Lower lobe of right lung (tissue), 2 donors: ENCODE measurements at regions not wholly inside any gene's neighbourhood (a gene's known extent, or its start where the extent isn't known, plus 50 kb on each side); places are given as distances from the start of the nearest gene placed in this dataset.
"Not testable (repeated sequence)": the region's sequence is repeated elsewhere in the genome, so short reads cannot be mapped to it uniquely, and the experiment has no call there.

ENCODE experiments used
- ATAC-seq, 2 donors: fragments of 200-7000 bp; cut with Tn5 transposase; one replicate each; pipeline ENCODE4 v1.9.1; 2020 to 2022; ENCODE audit warnings: mild to moderate bottlenecking in 2 of 2, moderate library complexity in 2 of 2
- DNase-seq: peaks from one replicate; pipeline ENCODE4 v3.0.0-alpha.2; 2020
- H3K27ac ChIP-seq: fragments of 200-600 bp; one replicate; pipeline ENCODE4 v1.8.0; 2022
- H3K27me3 ChIP-seq: fragments of 200-600 bp; one replicate; pipeline ENCODE4 v1.8.0; 2022; ENCODE audit warnings: low read depth
- H3K36me3 ChIP-seq: fragments of 200-600 bp; one replicate; pipeline ENCODE4 v1.8.0; 2022; ENCODE audit warnings: mild to moderate bottlenecking
- H3K4me1 ChIP-seq: fragments of 200-600 bp; one replicate; pipeline ENCODE4 v1.8.0; 2022
- H3K4me3 ChIP-seq: fragments of 200-600 bp; one replicate; pipeline ENCODE4 v1.8.0; 2022; ENCODE audit warnings: mild to moderate bottlenecking
- H3K9me3 ChIP-seq: fragments of 200-600 bp; one replicate; pipeline ENCODE4 v1.8.0; 2022
- CTCF ChIP-seq: fragments of 200-600 bp; IDR thresholded peaks from one replicate; pipeline ENCODE4 v1.8.0; 2022; ENCODE audit warnings: antibody characterized with exemption, mild to moderate bottlenecking
- intact Hi-C: fragments of 100-400 bp; cut with DNase I; formaldehyde crosslinking; loops from one replicate; pipeline ENCODE4 v1.11.0; 2022
- donor health status: DM: no; HTN: yes; CAD: no; lungs with severe emphysema.

- H3K27ac ChIP-seq, result no peak overlapping the region
- no peak for ATAC-seq
Observed at GRCh38 chr11:35046681-35047080, 92.3 kb upstream of the CD44 start.

GRCh38 chr11:35047179-35047578, 91.8 kb upstream of the CD44 start:
- ATAC-seq (no peak), DNase-seq (no peak)
- Histone ChIP-seq H3K27me3 (no peaks in the 10 kb centered on the region), H3K4me1 (peaks cover 56% of the 10 kb centered on the region), H3K9me3 (no peaks in the 10 kb centered on the region), H3K27ac (no peak overlapping the region), H3K4me3 (no peak overlapping the region), H3K36me3 (no peaks in the 10 kb centered on the region)
- intact Hi-C loops, result no loop called here
- no peak for TF ChIP-seq CTCF

More at GRCh38 chr11:35046681-35047080, 92.3 kb upstream of the CD44 start:
- no peak for TF ChIP-seq CTCF
- Histone ChIP-seq H3K9me3 (no peaks in the 10 kb centered on the region), H3K4me1 (peaks cover 59% of the 10 kb centered on the region), H3K36me3 (no peaks in the 10 kb centered on the region), H3K27me3 (no peaks in the 10 kb centered on the region), H3K4me3 (no peak overlapping the region)
- no peak for DNase-seq
- intact Hi-C loops, result no loop called here

- H3K27ac ChIP-seq, result no peak overlapping the region
- DNase-seq (no peak), ATAC-seq (no peak)
- no peaks in the 10 kb centered on the region for H3K36me3 ChIP-seq
- intact Hi-C loops, result no loop called here
- H3K9me3 ChIP-seq, result no peaks in the 10 kb centered on the region
- H3K4me1 ChIP-seq, result peaks cover 50% of the 10 kb centered on the region
- no peaks in the 10 kb centered on the region for H3K27me3 ChIP-seq
- no peak for TF ChIP-seq CTCF
- H3K4me3 ChIP-seq, result no peak overlapping the region
Observed at GRCh38 chr11:35047769-35048168, 91.2 kb upstream of the CD44 start.

GRCh38 chr11:35048346-35048745, 90.6 kb upstream of the CD44 start:
- H3K4me1 ChIP-seq, result peaks cover 44% of the 10 kb centered on the region
- H3K27me3 ChIP-seq, ATAC-seq, intact Hi-C loops, H3K36me3 ChIP-seq, H3K27ac ChIP-seq, H3K4me3 ChIP-seq, DNase-seq, H3K9me3 ChIP-seq: not testable (repeated sequence)

- intact Hi-C loops, result no loop called here
- TF ChIP-seq CTCF, result no peak
- no peak for ATAC-seq
- no peak overlapping the region for H3K4me3 ChIP-seq
- no peak for DNase-seq
- H3K27me3 ChIP-seq, result no peaks in the 10 kb centered on the region
- H3K36me3 ChIP-seq, result no peaks in the 10 kb centered on the region
- peaks cover 29% of the 10 kb centered on the region for H3K4me1 ChIP-seq
- H3K27ac ChIP-seq, result no peak overlapping the region
- H3K9me3 ChIP-seq, result no peaks in the 10 kb centered on the region
Observed at GRCh38 chr11:35049859-35050531, 89.0 kb upstream of the CD44 start.

- Histone ChIP-seq H3K4me3 (no peak overlapping the region), H3K9me3 (no peaks in the 10 kb centered on the region), H3K27ac (no peak overlapping the region), H3K36me3 (no peaks in the 10 kb centered on the region), H3K4me1 (peaks cover 24% of the 10 kb centered on the region), H3K27me3 (no peaks in the 10 kb centered on the region)
- no peak for ATAC-seq
- no peak for TF ChIP-seq CTCF
- DNase-seq, result no peak
- intact Hi-C loops, result no loop called here
Observed at GRCh38 chr11:35050541-35050995, 88.4 kb upstream of the CD44 start.
